Nephron (organoid): ENCODE measurements at regions not wholly inside any gene's neighbourhood (a gene's known extent, or its start where the extent isn't known, plus 50 kb on each side); places are given as distances from the start of the nearest gene placed in this dataset.

Source experiments
- H3K27ac Mint-ChIP-seq, 3 experiments: 2 replicates each; pipeline ENCODE4 v1.8.0; 2020; ENCODE audit warnings: mixed read lengths in 3 of 3, mild to moderate bottlenecking in 2 of 3, moderate library complexity in 1 of 3
- H3K27me3 Mint-ChIP-seq: 2 replicates; pipeline ENCODE4 v1.8.0; 2021; ENCODE audit warnings: low read depth, mild to moderate bottlenecking, moderate library complexity, mixed read lengths
- H3K36me3 Mint-ChIP-seq: 2 replicates; pipeline ENCODE4 v1.8.0; 2020; ENCODE audit warnings: low read depth, mixed read lengths
- H3K4me1 Mint-ChIP-seq: 2 replicates; pipeline ENCODE4 v1.8.0; 2020; ENCODE audit warnings: mixed read lengths
- H3K4me3 Mint-ChIP-seq, 3 experiments: 2 replicates each; pipeline ENCODE4 v1.8.0; 2020; ENCODE audit warnings: mild to moderate bottlenecking in 3 of 3, mixed read lengths in 3 of 3, moderate library complexity in 2 of 3
- H3K9me3 Mint-ChIP-seq: 2 replicates; pipeline ENCODE4 v1.8.0; 2020; ENCODE audit warnings: mixed read lengths
- CTCF ChIP-seq, 3 experiments: fragments of 200-600 bp; sonication (generic); IDR thresholded peaks; one replicate each; pipeline ENCODE4 v1.5.0; 2021; ENCODE audit warnings: antibody characterized with exemption in 3 of 3; ENCODE audit not compliant: unreplicated experiment in 3 of 3

- Mint-ChIP-seq H3K9me3 (no peaks in the 10 kb centered on the region), H3K27ac (no peak overlapping the region), H3K4me1 (no peaks in the 10 kb centered on the region), H3K4me3 (no peak overlapping the region), H3K36me3 (no peaks in the 10 kb centered on the region), H3K27me3 (peaks cover 4% of the 10 kb centered on the region)
- TF ChIP-seq CTCF (IDR thresholded peaks at IDR 0.05; ENCODE audit: unreplicated experiment in 3 of 3): no peak
Measured at GRCh38 chr6:166830185-166830890, 126.0 kb downstream of the RNASET2 start.

DNA sequence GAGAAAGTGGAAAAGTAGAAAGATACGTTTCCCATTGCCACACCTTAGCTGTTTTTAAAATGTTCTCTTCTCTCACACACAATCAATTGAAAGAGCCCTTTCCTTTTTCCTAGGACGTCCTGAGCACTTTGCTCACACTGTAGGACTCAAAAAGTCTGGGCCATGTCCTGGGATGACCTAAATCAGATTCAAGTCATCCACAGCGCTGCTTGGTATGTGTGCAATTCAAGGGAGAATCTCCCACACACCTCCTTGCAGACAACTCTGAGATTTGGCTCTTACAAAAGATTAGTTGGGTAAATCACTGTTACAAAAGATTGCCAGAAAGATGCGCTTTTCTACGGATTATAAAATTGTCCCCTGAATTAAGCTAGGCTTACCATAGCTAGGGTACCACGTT, 130.1 kb downstream of the RNASET2 start:
- H3K4me3 Mint-ChIP-seq: no peak overlapping the region
- H3K27me3 Mint-ChIP-seq: peaks cover 7% of the 10 kb centered on the region
- H3K4me1 Mint-ChIP-seq: peaks cover 4% of the 10 kb centered on the region
- no peak for TF ChIP-seq CTCF (IDR thresholded peaks at IDR 0.05; ENCODE audit: unreplicated experiment in 3 of 3)
- no peaks in the 10 kb centered on the region for H3K36me3 Mint-ChIP-seq
- no peak overlapping the region for H3K27ac Mint-ChIP-seq
- H3K9me3 Mint-ChIP-seq: no peaks in the 10 kb centered on the region

DNA sequence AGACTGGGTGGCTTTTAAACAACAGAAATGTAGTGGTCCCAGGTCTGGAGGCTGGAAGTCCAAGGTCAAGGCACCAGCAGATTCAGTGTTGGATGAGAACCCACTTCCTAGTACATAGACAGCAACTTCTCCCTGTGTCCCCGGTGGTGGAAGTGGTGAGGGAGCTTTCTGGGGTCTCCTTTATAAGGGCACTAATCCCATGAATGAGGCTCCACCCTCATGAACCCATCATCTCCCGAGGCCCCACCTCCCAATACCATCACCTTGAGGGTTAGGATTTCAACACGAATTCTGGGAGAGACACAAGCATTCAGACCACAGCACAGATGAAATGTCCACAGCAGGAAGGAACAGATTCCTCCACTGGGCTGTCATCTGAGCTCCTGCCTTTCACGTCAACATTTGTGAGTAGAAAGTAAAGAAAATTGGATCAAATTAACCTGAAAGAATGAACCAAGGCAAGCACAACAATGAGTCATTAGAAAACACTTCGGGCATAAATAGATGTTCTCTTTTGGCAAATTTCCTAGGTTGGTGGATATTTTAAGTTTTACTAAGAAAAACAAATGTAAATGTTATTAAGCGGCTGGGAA, 130.7 kb downstream of the RNASET2 start:
- TF ChIP-seq CTCF (IDR thresholded peaks at IDR 0.05; ENCODE audit: unreplicated experiment in 3 of 3): no peak
- Mint-ChIP-seq H3K27ac (no peak overlapping the region), H3K36me3 (no peaks in the 10 kb centered on the region), H3K4me3 (no peak overlapping the region), H3K4me1 (peaks cover 4% of the 10 kb centered on the region), H3K27me3 (peaks cover 4% of the 10 kb centered on the region), H3K9me3 (no peaks in the 10 kb centered on the region)

GRCh38 chr6:166824880-166825250, 131.5 kb downstream of the RNASET2 start:
- Mint-ChIP-seq H3K4me3 (no peak overlapping the region), H3K36me3 (no peaks in the 10 kb centered on the region), H3K27me3 (peaks cover 4% of the 10 kb centered on the region), H3K9me3 (no peaks in the 10 kb centered on the region), H3K4me1 (peaks cover 4% of the 10 kb centered on the region), H3K27ac (no peak overlapping the region)
- no peak for TF ChIP-seq CTCF (IDR thresholded peaks at IDR 0.05; ENCODE audit: unreplicated experiment in 3 of 3)

DNA sequence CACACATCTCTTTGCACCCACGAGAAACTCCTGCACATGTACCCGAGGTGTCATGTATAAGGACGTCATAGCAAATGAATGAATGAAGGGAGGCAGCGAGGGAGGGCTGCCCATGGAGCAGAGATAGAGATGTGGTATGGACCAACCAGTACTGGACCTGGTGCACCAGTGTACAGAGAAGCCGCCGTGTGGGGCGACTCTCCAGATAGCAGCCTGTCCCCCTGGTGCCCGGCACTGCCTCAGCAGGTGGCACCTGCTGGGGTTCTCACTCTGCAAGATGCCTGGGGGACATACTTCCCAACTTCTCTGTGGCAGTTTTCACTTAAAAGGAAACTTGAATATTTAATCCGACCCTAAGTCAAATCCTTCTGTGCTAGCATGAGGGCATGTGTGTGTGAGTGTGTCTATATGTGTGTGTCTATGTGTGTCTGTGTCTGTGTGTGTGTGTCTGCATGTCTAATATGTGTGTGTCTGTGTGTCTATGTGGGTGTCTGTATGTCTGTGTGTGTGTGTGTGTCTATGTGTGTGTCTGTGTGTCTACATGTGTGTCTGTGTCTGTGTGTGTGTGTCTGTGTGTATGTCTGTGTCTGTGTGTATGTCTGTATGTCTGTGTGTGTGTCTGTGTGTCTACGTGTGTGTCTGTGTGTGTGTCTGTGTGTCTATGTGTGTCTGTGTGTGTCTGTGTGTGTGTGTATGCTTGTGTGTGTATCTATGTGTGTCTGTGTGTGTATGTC, 132.0 kb downstream of the RNASET2 start:
- H3K4me3 Mint-ChIP-seq: no peak overlapping the region
- H3K4me1 Mint-ChIP-seq: peaks cover 4% of the 10 kb centered on the region
- no peak overlapping the region for H3K27ac Mint-ChIP-seq
- H3K36me3 Mint-ChIP-seq: no peaks in the 10 kb centered on the region
- H3K9me3 Mint-ChIP-seq: no peaks in the 10 kb centered on the region
- peaks cover 4% of the 10 kb centered on the region for H3K27me3 Mint-ChIP-seq
- no peak for TF ChIP-seq CTCF (IDR thresholded peaks at IDR 0.05; ENCODE audit: unreplicated experiment in 3 of 3)
